CD14-positive monocyte (primary cell): ENCODE measurements at regions not wholly inside any gene's neighbourhood (a gene's known extent, or its start where the extent isn't known, plus 50 kb on each side); places are given as distances from the start of the nearest gene placed in this dataset.

Experiments
- DNase-seq, 3 donors: peaks; one replicate each; pipeline ENCODE4 v3.0.0-alpha.2; 2011 to 2022
- H2AFZ ChIP-seq: 2 replicates; pipeline ENCODE4 v1.6.0; 2012; ENCODE audit warnings: mild to moderate bottlenecking, low read depth, low read length, inconsistent platforms; ENCODE audit not compliant: insufficient read depth, poor library complexity, severe bottlenecking
- H3K27ac ChIP-seq, 2 donors: 1 replicate in 1 of 2; 2 replicates in 1 of 2; pipeline ENCODE4 v1.5.1; 2012 to 2013; ENCODE audit warnings: low read length in 2 of 2, control low read depth in 1 of 2, inconsistent platforms in 1 of 2, low read depth in 1 of 2, mild to moderate bottlenecking in 1 of 2
- H3K27me3 ChIP-seq, 2 donors: one replicate each; pipeline versions ENCODE4 v1.6.0 to v1.6.1; 2011 to 2013; ENCODE audit warnings: low read length in 2 of 2; ENCODE audit not compliant: control insufficient read depth in 2 of 2, insufficient read depth in 2 of 2
- H3K36me3 ChIP-seq, 2 donors: replicated peaks in 1 of 2; 1 replicate in 1 of 2; 2 replicates in 1 of 2; pipeline versions ENCODE4 v1.5.1 to v1.6.1; 2012 to 2013; ENCODE audit warnings: low read length in 2 of 2, control low read depth in 1 of 2, inconsistent platforms in 1 of 2, mild to moderate bottlenecking in 1 of 2; ENCODE audit not compliant: insufficient read depth in 2 of 2, control insufficient read depth in 1 of 2
- H3K4me1 ChIP-seq, 2 donors: 1 replicate in 1 of 2; 2 replicates in 1 of 2; pipeline versions ENCODE4 v1.5.1 to v1.6.1; 2012 to 2013; ENCODE audit warnings: low read length in 2 of 2, control low read depth in 1 of 2, inconsistent platforms in 1 of 2, mild to moderate bottlenecking in 1 of 2, moderate library complexity in 1 of 2; ENCODE audit not compliant: insufficient read depth in 2 of 2, control insufficient read depth in 1 of 2
- H3K4me2 ChIP-seq: replicated peaks from 2 replicates; pipeline ENCODE3; 2012; ENCODE audit warnings: low read length, moderate library complexity, mild to moderate bottlenecking; ENCODE audit not compliant: poor library complexity, severe bottlenecking; ENCODE audit errors: extremely low read depth
- H3K4me3 ChIP-seq, 3 experiments: fragments of 200-600 bp in 1 of 3; sonication (generic) in 1 of 3; replicated peaks in 1 of 3; 1 replicate in 2 of 3; 2 replicates in 1 of 3; pipeline ENCODE4 v1.5.1; 2011 to 2013; ENCODE audit warnings: low read length in 3 of 3, mild to moderate bottlenecking in 3 of 3, control low read depth in 2 of 3, low read depth in 2 of 3, inconsistent platforms in 1 of 3, moderate library complexity in 1 of 3
- H3K79me2 ChIP-seq: 2 replicates; pipeline ENCODE4 v1.6.0; 2012; ENCODE audit warnings: mild to moderate bottlenecking, control low read depth, inconsistent platforms, low read length, moderate library complexity; ENCODE audit not compliant: insufficient read depth
- H3K9ac ChIP-seq: 2 replicates; pipeline ENCODE4 v1.6.0; 2017; ENCODE audit warnings: low read length, mild to moderate bottlenecking; ENCODE audit not compliant: insufficient read depth, poor library complexity, severe bottlenecking
- H3K9me3 ChIP-seq, 2 donors: replicated peaks in 1 of 2; 1 replicate in 1 of 2; 2 replicates in 1 of 2; pipeline versions ENCODE4 v1.5.1 to v1.6.1; 2012 to 2013; ENCODE audit warnings: low read length in 2 of 2, control low read depth in 1 of 2; ENCODE audit not compliant: control insufficient read depth in 1 of 2, insufficient read depth in 1 of 2
- H4K20me1 ChIP-seq: 2 replicates; pipeline ENCODE4 v1.6.0; 2012; ENCODE audit warnings: mild to moderate bottlenecking, low read length, control low read depth, moderate library complexity; ENCODE audit not compliant: insufficient read depth
- H3K27ac Mint-ChIP-seq, 7 donors: one replicate each; pipeline ENCODE4 v1.8.0; 2020; ENCODE audit warnings: mild to moderate bottlenecking in 7 of 7, mixed read lengths in 7 of 7, moderate library complexity in 6 of 7, inconsistent platforms in 2 of 7
- H3K27me3 Mint-ChIP-seq, 3 donors: one replicate each; pipeline ENCODE4 v1.8.0; 2021 to 2022; ENCODE audit warnings: low read depth in 3 of 3, mild to moderate bottlenecking in 3 of 3, mixed read lengths in 3 of 3, moderate library complexity in 3 of 3, inconsistent platforms in 1 of 3
- H3K36me3 Mint-ChIP-seq, 2 donors: one replicate each; pipeline ENCODE4 v1.8.0; 2020; ENCODE audit warnings: mixed read lengths in 2 of 2, inconsistent platforms in 1 of 2, mild to moderate bottlenecking in 1 of 2
- H3K4me1 Mint-ChIP-seq: one replicate; pipeline ENCODE4 v1.8.0; 2020; ENCODE audit warnings: mild to moderate bottlenecking, mixed read lengths
- H3K4me3 Mint-ChIP-seq, 2 donors: one replicate each; pipeline ENCODE4 v1.8.0; 2020; ENCODE audit warnings: mild to moderate bottlenecking in 2 of 2, mixed read lengths in 2 of 2, moderate library complexity in 1 of 2
- H3K9me3 Mint-ChIP-seq, 7 donors: one replicate each; pipeline ENCODE4 v1.8.0; 2020 to 2022; ENCODE audit warnings: mixed read lengths in 7 of 7, mild to moderate bottlenecking in 6 of 7, moderate library complexity in 6 of 7, inconsistent platforms in 2 of 7
- WGBS: methylation state at CpG from one replicate; pipeline ENCODE4 v1.1.5; 2013; ENCODE audit warnings: missing lambda C conversion rate; ENCODE audit not compliant: insufficient coverage; 5-methylcytosine and 5-hydroxymethylcytosine counted together
- intact Hi-C, 2 donors: fragments of 100-400 bp; cut with micrococcal nuclease; formaldehyde crosslinking; loops; one replicate each; pipeline versions ENCODE4 v1.15.0 to v1.15.1; 2023
- TF ChIP-seq, protein P1 (sequence below): fragments of 200-600 bp; IDR thresholded peaks from one replicate; pipeline ENCODE4 v1.8.0; 2022; ENCODE audit warnings: antibody characterized with exemption, mild to moderate bottlenecking

DNA sequence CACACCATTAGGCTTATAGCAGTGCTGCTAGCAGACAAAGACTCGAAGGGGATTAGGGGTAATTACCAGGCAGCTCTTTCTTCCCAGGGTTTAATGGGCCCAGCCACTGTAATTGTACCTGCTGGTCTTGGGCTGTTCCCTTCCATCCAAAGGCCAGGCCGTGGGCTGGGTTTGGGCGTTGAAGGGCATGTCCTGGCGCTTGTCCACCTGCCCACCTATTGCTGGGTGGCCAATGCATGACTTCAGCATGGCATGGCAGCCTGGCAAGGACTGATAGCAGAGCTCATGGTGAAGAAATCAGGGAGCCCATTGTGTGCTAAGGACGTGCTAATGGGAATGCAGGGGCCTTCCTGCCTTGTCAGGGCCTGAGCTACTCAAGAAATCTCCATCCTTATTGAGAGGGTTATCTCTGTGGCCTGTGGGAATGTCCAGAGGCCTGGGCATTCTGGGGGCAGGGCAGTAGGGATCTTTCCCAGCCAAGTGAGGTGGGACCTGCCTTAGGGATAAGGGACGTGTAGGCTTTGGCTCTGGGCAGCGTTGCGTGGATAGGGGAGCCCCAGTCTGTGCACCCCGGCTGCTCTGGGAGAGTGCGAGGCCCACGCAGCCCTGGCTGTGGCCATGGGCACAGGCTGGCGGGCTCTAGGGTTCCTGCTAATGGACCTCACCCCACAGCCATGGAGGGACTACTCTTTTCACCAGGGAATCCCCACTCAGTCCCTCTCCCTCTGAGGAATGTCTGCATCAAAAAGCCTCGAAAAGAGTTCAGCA, 116.1 kb upstream of the PITX1 start:
- no peak overlapping the region for H3K4me2 ChIP-seq
- H3K27me3 ChIP-seq: peaks cover 0 to 14% of the 10 kb centered on the region in 2 donors
- no peaks in the 10 kb centered on the region for H3K79me2 ChIP-seq
- Mint-ChIP-seq H3K4me3 (no peak overlapping the region), H3K27ac (no peak overlapping the region), H3K36me3 (no peaks in the 10 kb centered on the region), H3K27me3 (peaks cover 2 to 22% (median 12%) of the 10 kb centered on the region in 3 donors), H3K9me3 (peaks cover 0 to 8% (median 5%) of the 10 kb centered on the region in 7 donors), H3K4me1 (peaks cover 14% of the 10 kb centered on the region)
- H3K9ac ChIP-seq: no peak overlapping the region
- H3K9me3 ChIP-seq: peaks cover 0 to 3% of the 10 kb centered on the region in 2 donors
- 88% methylated on average over 9 of the region's 13 CpGs for WGBS
- no peak for DNase-seq
- no peak overlapping the region for H3K4me3 ChIP-seq
- peaks cover 0 to 10% of the 10 kb centered on the region in 2 donors for H3K4me1 ChIP-seq
- H4K20me1 ChIP-seq: no peaks in the 10 kb centered on the region
- TF ChIP-seq, protein P1, sequence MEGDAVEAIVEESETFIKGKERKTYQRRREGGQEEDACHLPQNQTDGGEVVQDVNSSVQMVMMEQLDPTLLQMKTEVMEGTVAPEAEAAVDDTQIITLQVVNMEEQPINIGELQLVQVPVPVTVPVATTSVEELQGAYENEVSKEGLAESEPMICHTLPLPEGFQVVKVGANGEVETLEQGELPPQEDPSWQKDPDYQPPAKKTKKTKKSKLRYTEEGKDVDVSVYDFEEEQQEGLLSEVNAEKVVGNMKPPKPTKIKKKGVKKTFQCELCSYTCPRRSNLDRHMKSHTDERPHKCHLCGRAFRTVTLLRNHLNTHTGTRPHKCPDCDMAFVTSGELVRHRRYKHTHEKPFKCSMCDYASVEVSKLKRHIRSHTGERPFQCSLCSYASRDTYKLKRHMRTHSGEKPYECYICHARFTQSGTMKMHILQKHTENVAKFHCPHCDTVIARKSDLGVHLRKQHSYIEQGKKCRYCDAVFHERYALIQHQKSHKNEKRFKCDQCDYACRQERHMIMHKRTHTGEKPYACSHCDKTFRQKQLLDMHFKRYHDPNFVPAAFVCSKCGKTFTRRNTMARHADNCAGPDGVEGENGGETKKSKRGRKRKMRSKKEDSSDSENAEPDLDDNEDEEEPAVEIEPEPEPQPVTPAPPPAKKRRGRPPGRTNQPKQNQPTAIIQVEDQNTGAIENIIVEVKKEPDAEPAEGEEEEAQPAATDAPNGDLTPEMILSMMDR: no peak
- intact Hi-C loops: loop anchor here in 1 of 2 donors (10.0 kb wide), 1 partner anchor 235 kb away; no protein-coding TSS in a partner anchor
- H3K27ac ChIP-seq: no peak overlapping the region
- H3K36me3 ChIP-seq: no peaks in the 10 kb centered on the region
- H2AFZ ChIP-seq: no peak overlapping the region

DNA sequence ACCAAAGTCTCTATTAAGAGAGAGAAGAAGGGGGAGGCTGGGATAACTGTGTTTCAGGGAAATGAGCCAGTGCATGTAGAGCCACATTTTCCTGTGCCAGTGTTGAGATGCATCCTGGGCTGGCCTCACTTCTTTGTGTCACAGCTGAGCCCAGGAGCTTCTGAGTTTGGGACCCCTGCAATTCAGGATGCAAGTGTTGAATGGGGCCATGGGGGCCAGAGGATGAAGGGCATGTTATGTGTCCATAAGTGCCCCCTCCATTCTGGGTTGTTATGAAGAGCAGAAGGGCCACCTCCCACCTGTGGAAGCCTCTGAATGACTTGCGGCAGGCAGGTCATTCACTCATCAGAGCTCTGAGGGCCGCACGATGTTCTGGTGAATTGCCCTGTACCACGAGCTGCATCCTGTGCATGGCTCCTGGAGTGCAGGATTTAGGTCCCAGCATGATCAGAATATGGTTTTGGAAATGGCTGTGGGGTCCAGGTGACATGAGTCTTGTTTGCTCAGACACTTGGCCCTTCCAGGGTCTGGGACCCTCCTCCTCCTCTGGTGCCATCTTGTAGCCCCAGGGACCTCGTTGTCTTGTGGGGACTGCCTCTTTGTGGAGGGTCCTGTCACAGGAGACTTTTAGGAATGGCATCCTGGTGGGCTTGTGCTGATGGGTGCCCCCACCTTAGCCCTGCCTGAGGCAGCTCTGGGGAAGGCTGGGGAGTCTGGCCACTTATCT, 115.4 kb upstream of the PITX1 start:
- peaks cover 8% of the 10 kb centered on the region for H3K4me1 Mint-ChIP-seq
- no peaks in the 10 kb centered on the region for H3K79me2 ChIP-seq
- no peak overlapping the region for H2AFZ ChIP-seq
- no peaks in the 10 kb centered on the region for H3K36me3 ChIP-seq
- no peak overlapping the region for H3K4me2 ChIP-seq
- H3K36me3 Mint-ChIP-seq: no peaks in the 10 kb centered on the region
- no peaks in the 10 kb centered on the region for H4K20me1 ChIP-seq
- no peak overlapping the region for H3K27ac Mint-ChIP-seq
- H3K4me3 ChIP-seq: no peak overlapping the region
- no peak overlapping the region for H3K4me3 Mint-ChIP-seq
- H3K9ac ChIP-seq: no peak overlapping the region
- peaks cover 0 to 3% of the 10 kb centered on the region in 2 donors for H3K9me3 ChIP-seq
- no peak for DNase-seq
- intact Hi-C loops: no loop called here
- 90% methylated on average over 5 of the region's 5 CpGs for WGBS
- peaks cover 0 to 8% (median 5%) of the 10 kb centered on the region in 7 donors for H3K9me3 Mint-ChIP-seq
- no peak overlapping the region for H3K27ac ChIP-seq
- H3K27me3 Mint-ChIP-seq: peaks cover 2 to 22% (median 10%) of the 10 kb centered on the region in 3 donors
- peaks cover 0 to 18% of the 10 kb centered on the region in 2 donors for H3K27me3 ChIP-seq
- H3K4me1 ChIP-seq: peaks cover 0 to 4% of the 10 kb centered on the region in 2 donors
- TF ChIP-seq, protein P1: no peak
